ENCODE measurements at regions not wholly inside any gene's neighbourhood (a gene's known extent, or its start where the extent isn't known, plus 50 kb on each side); places are given as distances from the start of the nearest gene placed in this dataset.

GRCh38 chr15:47027322-47027946 lies 689.9 kb upstream of the SEMA6D start:
- intact Hi-C loops (cut with micrococcal nuclease), result no loop called here
- ATAC-seq, result no peak
- ChIA-PET RAD21 (ENCODE audit: low non-redundant PET in 1 of 2, low total read pairs in 2 of 2, uncharacterized antibody in 2 of 2, unreplicated experiment in 2 of 2) (no interaction called here), CTCF (no interaction called here), POLR2A (no interaction called here)
- Histone ChIP-seq H3K36me3 (ENCODE audit: control insufficient read depth in 1 of 2, insufficient read depth in 2 of 2, low read length in 2 of 2) (no peaks in the 10 kb centered on the region), H4K20me1 (ENCODE audit: insufficient read depth) (no peaks in the 10 kb centered on the region), H3K27ac (ENCODE audit: low read depth, low read length) (no peak overlapping the region), H3K27me3 (ENCODE audit: insufficient read depth, low read length) (no peaks in the 10 kb centered on the region), H3K9me2 (ENCODE audit: insufficient read depth) (no peaks in the 10 kb centered on the region), H3K9ac (ENCODE audit: low read length) (no peak overlapping the region), H3K79me2 (ENCODE audit: insufficient read depth, low read length) (no peaks in the 10 kb centered on the region), H3K4me2 (ENCODE audit: low read length) (no peak overlapping the region), H2AFZ (ENCODE audit: low read depth, low read length, poor library complexity, severe bottlenecking) (no peak overlapping the region), H3K4me3 (replicated peaks in 1 of 2; ENCODE audit: low read depth in 1 of 2, low read length in 2 of 2) (no peak overlapping the region), H3K4me1 (ENCODE audit: control insufficient read depth in 1 of 2, insufficient read depth in 2 of 2, low read length in 2 of 2) (no peaks in the 10 kb centered on the region), H3K9me3 (ENCODE audit: control insufficient read depth in 1 of 2, insufficient read depth in 1 of 2, low read depth in 1 of 2, low read length in 2 of 2) (peaks cover 10 to 21% of the 10 kb centered on the region in 2 experiments; a peak in 2 of 4 replicates)
- no peak for DNase-seq (ENCODE audit: low read depth, low spot score)
- no TSS peak for BruUV-seq (replicated peaks)
- TF ChIP-seq FOSL1 (IDR thresholded peaks at IDR 0.05; ENCODE audit: low read depth) (no peak), ZFX (IDR thresholded peaks at IDR 0.05) (no peak), ATF3 (IDR thresholded peaks at IDR 0.05) (no peak), CBX3 (IDR thresholded peaks at IDR 0.05; ENCODE audit: low read depth) (no peak), REST (IDR thresholded peaks at IDR 0.05; ENCODE audit: low read depth) (no peak), CEBPB (IDR thresholded peaks at IDR 0.05; ENCODE audit: low read depth) (no peak), SP1 (IDR thresholded peaks at IDR 0.05; ENCODE audit: low read depth) (no peak), EZH2phosphoT487 (IDR thresholded peaks at IDR 0.05; ENCODE audit: borderline replicate concordance) (no peak), TCF7L2 (IDR thresholded peaks at IDR 0.05; ENCODE audit: borderline replicate concordance, extremely low read depth, insufficient read depth, insufficient read length) (no peak), EZH2 (IDR thresholded peaks at IDR 0.05) (no peak), EGR1 (IDR thresholded peaks at IDR 0.05; ENCODE audit: low read depth) (no peak), CTCF (IDR thresholded peaks at IDR 0.05 in 2 of 3, conservative IDR thresholded peaks at IDR 0.05 in 1 of 3; ENCODE audit: borderline replicate concordance in 1 of 3, insufficient read depth in 1 of 3, low read depth in 2 of 3, low read length in 2 of 3) (no peak), ELF1 (IDR thresholded peaks at IDR 0.05; ENCODE audit: borderline replicate concordance, low read depth) (no peak), SRF (IDR thresholded peaks at IDR 0.05; ENCODE audit: low read depth) (no peak), RAD21 (IDR thresholded peaks at IDR 0.05; ENCODE audit: low read depth) (no peak), MAX (IDR thresholded peaks at IDR 0.05) (no peak), JUND (IDR thresholded peaks at IDR 0.05) (no peak)

Data from HCT116 (cell line).